ENCODE measurements at regions not wholly inside any gene's neighbourhood (a gene's known extent, or its start where the extent isn't known, plus 50 kb on each side); places are given as distances from the start of the nearest gene placed in this dataset.

DNA sequence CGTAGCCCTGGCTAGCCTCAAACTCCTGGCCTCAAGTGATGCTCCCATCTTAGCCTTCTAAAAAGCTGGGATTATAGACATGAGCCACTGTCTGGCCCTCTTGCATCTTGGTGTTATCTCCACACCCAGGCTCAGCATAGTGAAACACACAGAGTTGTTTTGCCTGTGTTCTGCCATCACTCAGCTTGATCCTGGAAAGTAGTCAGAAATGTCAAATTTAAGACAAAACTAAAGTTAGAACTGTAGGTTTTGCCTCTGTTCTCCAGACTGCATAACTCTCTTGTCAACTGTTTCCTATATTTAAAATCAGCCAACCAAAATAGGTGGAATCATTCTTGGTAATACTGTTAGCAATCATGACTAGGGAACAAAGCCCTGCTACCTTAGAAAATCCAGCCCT is 72.1 kb upstream of the GULP1 start:
- no peak for DNase-seq (ENCODE audit: low spot score)

DNA sequence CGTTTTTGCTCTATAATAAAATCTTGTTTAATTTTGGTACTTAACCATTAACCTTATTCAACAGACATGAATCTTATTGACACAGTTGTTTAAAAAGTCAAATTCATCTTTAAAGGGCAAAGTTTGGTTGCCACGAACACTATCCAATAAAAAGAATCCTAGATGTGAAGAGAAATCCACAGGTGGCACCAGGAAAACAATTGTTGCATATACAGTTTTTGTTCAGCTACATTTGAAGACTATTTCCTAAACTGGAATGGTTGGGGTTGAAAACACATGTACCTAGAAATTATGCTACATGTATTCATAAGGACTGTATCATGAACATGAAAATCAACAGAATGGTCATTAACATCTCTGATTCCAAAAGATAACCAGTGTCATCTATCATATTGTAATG is 71.1 kb upstream of the GULP1 start:
- DNase-seq (ENCODE audit: low spot score) = no peak

DNA sequence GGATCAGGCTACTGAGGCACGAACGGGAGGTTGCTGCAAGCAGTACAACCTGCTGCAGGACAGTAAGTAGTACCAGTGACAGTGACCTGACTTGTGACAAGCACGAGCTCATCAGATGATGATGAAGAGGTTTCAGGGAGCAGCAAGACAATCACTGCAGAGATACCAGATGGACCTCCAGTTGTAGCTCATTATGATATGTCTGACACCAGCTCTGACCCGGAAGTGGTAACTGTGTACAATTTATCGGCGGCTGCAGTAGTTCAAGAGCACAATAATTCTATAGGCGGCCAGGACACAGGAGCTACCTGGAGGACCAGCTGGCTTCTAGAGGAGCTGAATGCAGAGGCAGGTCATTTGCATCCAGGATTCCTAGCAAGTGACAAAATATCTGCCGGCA is 64.0 kb upstream of the GULP1 start:
- DNase-seq (ENCODE audit: low spot score) = no peak

DNA sequence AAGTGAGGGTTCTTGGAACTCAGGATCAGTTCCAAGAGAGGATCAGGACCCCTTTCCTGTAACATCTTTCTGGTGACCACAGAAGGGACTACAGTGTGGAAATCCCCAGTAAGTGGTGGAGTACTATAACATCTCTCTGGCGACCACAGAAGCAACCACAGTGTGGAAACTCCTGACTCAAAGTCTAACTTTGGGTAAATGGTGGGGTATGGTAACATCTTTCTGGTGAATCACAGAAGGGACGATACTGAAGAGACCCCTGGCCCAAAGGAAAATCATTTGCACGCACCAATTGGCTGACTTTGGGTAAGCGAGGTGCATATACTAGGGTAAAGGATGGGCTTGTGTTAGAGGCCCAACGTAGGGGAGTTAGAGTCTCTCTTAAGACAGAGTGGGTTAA is 56.3 kb upstream of the GULP1 start:
- DNase-seq (ENCODE audit: low spot score) = no peak

DNA sequence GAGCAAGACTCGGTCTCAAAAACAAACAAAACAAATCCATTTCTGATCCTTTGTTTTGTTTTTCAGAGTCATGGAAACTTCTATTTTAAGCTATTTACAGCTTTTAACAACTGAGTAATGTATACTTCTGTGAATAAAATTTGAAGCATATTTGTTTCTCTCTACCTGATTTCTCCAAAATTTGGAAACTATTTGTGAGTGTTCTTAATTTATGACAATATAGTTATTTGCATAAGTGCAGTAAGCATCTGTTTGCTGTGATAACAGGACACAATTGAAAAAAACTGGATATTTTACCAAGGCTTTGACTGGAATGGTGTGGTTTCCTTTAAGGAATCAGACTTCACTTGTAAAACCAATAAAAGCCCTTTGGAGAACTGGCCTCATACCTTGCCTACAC is 53.3 kb upstream of the GULP1 start:
- DNase-seq (ENCODE audit: low spot score) = no peak
